ENCODE measurements at regions not wholly inside any gene's neighbourhood (a gene's known extent, or its start where the extent isn't known, plus 50 kb on each side); places are given as distances from the start of the nearest gene placed in this dataset.

- peak; percentile 10 for DNase-seq
Measured at GRCh38 chr10:130470286-130470685, 334.1 kb downstream of the GLRX3 start.

- DNase-seq = peak; percentile 22
Measured at GRCh38 chr10:130470973-130471372, 334.8 kb downstream of the GLRX3 start.

GRCh38 chr10:130471486-130471885 lies 335.3 kb downstream of the GLRX3 start:
- peak; percentile 17 for DNase-seq

- DNase-seq = no peak
Measured at GRCh38 chr10:130472236-130472635, 336.0 kb downstream of the GLRX3 start.

- DNase-seq = no peak
Measured at GRCh38 chr10:130474591-130474990, 338.4 kb downstream of the GLRX3 start.

GRCh38 chr10:130477360-130477759 lies 341.2 kb downstream of the GLRX3 start:
- no peak for DNase-seq

- DNase-seq = no peak
Measured at GRCh38 chr10:130479146-130479545, 343.0 kb downstream of the GLRX3 start.

- peak; percentile 2 for DNase-seq
Measured at GRCh38 chr10:130479926-130480325, 343.7 kb downstream of the GLRX3 start.

GRCh38 chr10:130480491-130480890 lies 344.3 kb downstream of the GLRX3 start:
- peak; percentile 41 for DNase-seq

GRCh38 chr10:130481076-130481930 lies 345.1 kb downstream of the GLRX3 start:
- peak; percentile 48 for DNase-seq

- peak; percentile 36 for DNase-seq
Measured at GRCh38 chr10:130481936-130482335, 345.7 kb downstream of the GLRX3 start.

GRCh38 chr10:130483691-130484467 lies 347.7 kb downstream of the GLRX3 start:
- DNase-seq = no peak

- DNase-seq = peak; percentile 39
Measured at GRCh38 chr10:130484468-130485180, 348.4 kb downstream of the GLRX3 start.

GRCh38 chr10:130485236-130485957 lies 349.2 kb downstream of the GLRX3 start:
- peak; percentile 31 for DNase-seq

GRCh38 chr10:130485958-130486895 lies 350.0 kb downstream of the GLRX3 start:
- peak; percentile 55 for DNase-seq

GRCh38 chr10:130486906-130487305 lies 350.7 kb downstream of the GLRX3 start:
- DNase-seq = peak; percentile 8

GRCh38 chr10:130487566-130487965 lies 351.4 kb downstream of the GLRX3 start:
- DNase-seq = peak; percentile 19

GRCh38 chr10:130489891-130490290 lies 353.7 kb downstream of the GLRX3 start:
- peak; percentile 30 for DNase-seq

- DNase-seq = peak; percentile 28
Measured at GRCh38 chr10:130491011-130491692, 355.0 kb downstream of the GLRX3 start.

GRCh38 chr10:130491693-130492050 lies 355.5 kb downstream of the GLRX3 start:
- peak; percentile 34 for DNase-seq
